H1 (cell line): ENCODE measurements at regions not wholly inside any gene's neighbourhood (a gene's known extent, or its start where the extent isn't known, plus 50 kb on each side); places are given as distances from the start of the nearest gene placed in this dataset.

Source experiments
- BCL11A ChIP-seq, 2 experiments: IDR thresholded peaks; one replicate each; pipeline ENCODE4 v1.6.1; 2011; ENCODE audit warnings: low read depth in 2 of 2, low read length in 2 of 2, mild to moderate bottlenecking in 2 of 2
- CBX5 ChIP-seq: fragments of 300-800, 300-1000 bp; sonication (generic); IDR thresholded peaks from 2 replicates; pipeline ENCODE4 v1.7.1; 2016; ENCODE audit warnings: antibody characterized with exemption, low read length, low read depth
- MAX ChIP-seq: IDR thresholded peaks from 2 replicates; pipeline ENCODE4 v1.6.1; 2012; ENCODE audit warnings: inconsistent platforms
- POLR2A ChIP-seq, 2 experiments: IDR thresholded peaks; 1 replicate in 1 of 2; 2 replicates in 1 of 2; pipeline ENCODE4 v1.6.1; 2011; ENCODE audit warnings: low read depth in 2 of 2, low read length in 2 of 2, mild to moderate bottlenecking in 2 of 2; ENCODE audit errors: control extremely low read depth in 1 of 2
- RAD21 ChIP-seq, 2 experiments: IDR thresholded peaks in 1 of 2; conservative IDR thresholded peaks in 1 of 2; 2 replicates each; pipeline ENCODE4 v1.6.1; 2011; ENCODE audit warnings: low read depth in 2 of 2, low read length in 2 of 2, improper control_type of control experiment in 1 of 2, inconsistent platforms in 1 of 2, mild to moderate bottlenecking in 1 of 2, moderate library complexity in 1 of 2
- RNF2 ChIP-seq: fragments of 200-900, 300-1000 bp; sonication (generic); IDR thresholded peaks from 2 replicates; pipeline ENCODE4 v1.7.1; 2016; ENCODE audit warnings: borderline replicate concordance, low read depth, mild to moderate bottlenecking, antibody characterized with exemption, low read length; ENCODE audit not compliant: poor library complexity, severe bottlenecking; ENCODE audit errors: missing control alignments
- SIRT6 ChIP-seq: IDR thresholded peaks from one replicate; pipeline ENCODE4 v1.7.1; 2012; ENCODE audit warnings: low read length, inconsistent platforms

- TF ChIP-seq BCL11A (IDR thresholded peaks at IDR 0.05; ENCODE audit: low read depth in 2 of 2, low read length in 2 of 2), result no peak
- TF ChIP-seq SIRT6, result no peak
- no peak for TF ChIP-seq POLR2A (IDR thresholded peaks at IDR 0.05; ENCODE audit: control extremely low read depth in 1 of 2, low read depth in 2 of 2, low read length in 2 of 2)
- TF ChIP-seq RAD21 (IDR thresholded peaks at IDR 0.05 in 1 of 2, conservative IDR thresholded peaks at IDR 0.05 in 1 of 2; ENCODE audit: low read depth in 2 of 2, low read length in 2 of 2), result no peak
- no peak for TF ChIP-seq RNF2
- no peak for TF ChIP-seq MAX
- TF ChIP-seq CBX5, result no peak
Observed at GRCh38 chr5:4258170-4258569, 662.5 kb downstream of the IRX1 start (continued).
